ENCODE measurements at regions not wholly inside any gene's neighbourhood (a gene's known extent, or its start where the extent isn't known, plus 50 kb on each side); places are given as distances from the start of the nearest gene placed in this dataset.

GRCh38 chr15:72967811-72968530, 84.3 kb upstream of the NEO1 start (continued):
- no peak for TF ChIP-seq ZNF317 (CRISPR knock-in tag; IDR thresholded peaks at IDR 0.05; ENCODE audit: borderline replicate concordance, low read depth)
- TF ChIP-seq ZNF532 (CRISPR knock-in tag; IDR thresholded peaks at IDR 0.05; ENCODE audit: borderline replicate concordance): no peak
- TF ChIP-seq NR3C1 (CRISPR knock-in tag; conservative IDR thresholded peaks at IDR 0.05; ENCODE audit: low read depth): no peak
- TF ChIP-seq EMX1 (CRISPR knock-in tag; IDR thresholded peaks at IDR 0.05): no peak
- TF ChIP-seq MXD4 (CRISPR knock-in tag; IDR thresholded peaks at IDR 0.05; ENCODE audit: borderline replicate concordance): no peak
- TF ChIP-seq JUN (CRISPR knock-in tag; IDR thresholded peaks at IDR 0.05): no peak
- no peak for TF ChIP-seq SMAD3 (CRISPR knock-in tag; IDR thresholded peaks at IDR 0.05; ENCODE audit: borderline replicate concordance)
- TF ChIP-seq USF2 (CRISPR knock-in tag; IDR thresholded peaks at IDR 0.05): no peak
- TF ChIP-seq ZNF396 (CRISPR knock-in tag; IDR thresholded peaks at IDR 0.05; ENCODE audit: borderline replicate concordance): no peak
- no peak for TF ChIP-seq STAT6 (CRISPR knock-in tag; conservative IDR thresholded peaks at IDR 0.05; ENCODE audit: low read depth)
- TF ChIP-seq NR1H2 (CRISPR knock-in tag; IDR thresholded peaks at IDR 0.05): no peak

GRCh38 chr15:72967397-72967796, 84.9 kb upstream of the NEO1 start:
- ATAC-seq (no peak), DNase-seq (ENCODE audit: low spot score) (no peak)
- peaks cover 23% of the 10 kb centered on the region for H3K9me3 Mint-ChIP-seq
- ChIA-PET POLR2A (no interaction called here), CTCF (interaction anchor here (0.6 to 1.2 kb wide), 3 partner anchors 132 to 277 kb away, joined by 3 read pairs; no protein-coding TSS in a partner anchor)
- H3K4me3 Mint-ChIP-seq: no peak overlapping the region
- H3K27ac Mint-ChIP-seq: no peak overlapping the region
- 0 out of 2 replicates have a peak, but pooled peaks cover 2% of the 10 kb centered on the region for H3K4me1 Mint-ChIP-seq
- TF ChIP-seq ATF3 (CRISPR knock-in tag; conservative IDR thresholded peaks at IDR 0.05): no peak
- peaks cover 6% of the 10 kb centered on the region for H3K27me3 Mint-ChIP-seq (ENCODE audit: low read depth)
- H3K36me3 Mint-ChIP-seq: peaks cover 22% of the 10 kb centered on the region

- no peak overlapping the region for H3K27ac Mint-ChIP-seq
- peaks cover 29% of the 10 kb centered on the region for H3K36me3 Mint-ChIP-seq
- DNase-seq (ENCODE audit: low spot score): no peak
- H3K27me3 Mint-ChIP-seq (ENCODE audit: low read depth): peaks cover 6% of the 10 kb centered on the region
- H3K4me3 Mint-ChIP-seq: no peak overlapping the region
- H3K9me3 Mint-ChIP-seq: peaks cover 31% of the 10 kb centered on the region
- ChIA-PET POLR2A (no interaction called here), CTCF (interaction anchor here (1.2 kb wide), 1 partner anchor 277 kb away, joined by 3 read pairs; no protein-coding TSS in a partner anchor)
- ATAC-seq: no peak
- H3K4me1 Mint-ChIP-seq: 0 out of 2 replicates have a peak, but pooled peaks cover 2% of the 10 kb centered on the region
- TF ChIP-seq AFF4 (CRISPR knock-in tag; IDR thresholded peaks at IDR 0.05; ENCODE audit: borderline replicate concordance) (no peak), IRF2 (CRISPR knock-in tag; IDR thresholded peaks at IDR 0.05; ENCODE audit: borderline replicate concordance, low read depth) (no peak), HMGXB4 (CRISPR knock-in tag; IDR thresholded peaks at IDR 0.05) (no peak), GABPB1 (CRISPR knock-in tag; IDR thresholded peaks at IDR 0.05) (no peak)
Measured at GRCh38 chr15:72966641-72967040, 85.6 kb upstream of the NEO1 start.
